Right lobe of liver (tissue), 4 donors: ENCODE measurements at regions not wholly inside any gene's neighbourhood (a gene's known extent, or its start where the extent isn't known, plus 50 kb on each side); places are given as distances from the start of the nearest gene placed in this dataset.

Experiments used
- CTCF ChIP-seq, 4 donors: fragments of 200-600 bp in 3 of 4; fragments of 450-650 bp in 1 of 4; IDR thresholded peaks; one replicate each; pipeline versions ENCODE4 v1.5.1 to v1.8.0; 2016 to 2022; ENCODE audit warnings: antibody characterized with exemption in 4 of 4, mild to moderate bottlenecking in 2 of 4
- POLR2A ChIP-seq: fragments of 450-650 bp; IDR thresholded peaks from one replicate; pipeline ENCODE4 v1.6.1; 2017; ENCODE audit warnings: antibody characterized with exemption, mild to moderate bottlenecking
- donor health status: DM: no; HTN: no; CAD: no.
- donor health status: DM: no; HTN: no; CAD: no.
- donor health status: DM: no; HTN: yes; CAD: no.

DNA sequence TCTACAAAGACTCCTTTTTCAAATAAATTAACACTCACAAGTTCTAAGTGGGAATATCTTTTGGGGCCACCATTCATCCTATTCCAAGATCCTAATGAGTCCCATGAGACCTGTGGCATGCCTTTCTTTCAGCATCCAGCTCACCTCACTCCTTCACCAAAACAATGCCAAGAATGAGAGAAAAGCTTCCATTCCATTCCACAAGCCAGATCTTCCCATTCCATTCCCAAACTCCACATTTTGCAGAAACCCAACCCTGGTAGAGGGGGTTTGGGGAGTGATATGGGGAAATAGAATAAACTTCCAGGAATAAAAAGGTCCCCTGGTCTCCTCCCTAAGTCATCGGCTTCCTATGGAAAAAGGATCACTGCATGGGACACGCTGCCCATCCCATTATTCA lies 392.2 kb downstream of the NPIPA8 start:
- TF ChIP-seq POLR2A (no peak), CTCF (IDR thresholded peaks at IDR 0.05) (no peak)
